SK-N-SH (cell line): ENCODE measurements at regions not wholly inside any gene's neighbourhood (a gene's known extent, or its start where the extent isn't known, plus 50 kb on each side); places are given as distances from the start of the nearest gene placed in this dataset.

Experiments
- CHD2 ChIP-seq: fragments of 150-350 bp; IDR thresholded peaks from 2 replicates; pipeline ENCODE4 v1.6.1; 2018; ENCODE audit warnings: low read length; ENCODE audit not compliant: partially characterized antibody
- CTCF ChIP-seq: fragments of 200-600 bp; sonication (generic); IDR thresholded peaks from 2 replicates; pipeline ENCODE4 v1.6.1; 2017; ENCODE audit warnings: antibody characterized with exemption, mild to moderate bottlenecking, moderate library complexity
- EP300 ChIP-seq, 2 experiments: IDR thresholded peaks; 2 replicates each; pipeline versions ENCODE4 v1.4.0 to v1.6.1; 2012; ENCODE audit warnings: borderline replicate concordance in 1 of 2, low read depth in 1 of 2, low read length in 1 of 2
- EZH2phosphoT487 ChIP-seq: fragments of 200-600 bp; sonication (generic); IDR thresholded peaks from 2 replicates; pipeline ENCODE4 v1.6.1; 2017; ENCODE audit warnings: low read depth, mixed run types, mild to moderate bottlenecking, antibody characterized with exemption, moderate library complexity, borderline replicate concordance
- JUND ChIP-seq: IDR thresholded peaks from 2 replicates; pipeline ENCODE4 v1.4.0; 2012
- MXI1 ChIP-seq: IDR thresholded peaks from 2 replicates; pipeline ENCODE4 v1.6.1; 2012; ENCODE audit warnings: mild to moderate bottlenecking, low read depth, low read length, improper control_type of control experiment
- POLR2AphosphoS5 ChIP-seq: IDR thresholded peaks from 2 replicates; pipeline ENCODE4 v1.6.1; 2012; ENCODE audit warnings: low read depth, low read length
- RAD21 ChIP-seq: IDR thresholded peaks from 2 replicates; pipeline ENCODE4 v1.6.1; 2012; ENCODE audit warnings: mild to moderate bottlenecking, low read length
- RFX5 ChIP-seq: IDR thresholded peaks from 2 replicates; pipeline ENCODE4 v1.6.1; 2012; ENCODE audit warnings: mild to moderate bottlenecking, improper control_type of control experiment, low read length
- ZBTB33 ChIP-seq: IDR thresholded peaks from 2 replicates; pipeline ENCODE4 v1.4.0; 2012; ENCODE audit warnings: low read depth, borderline replicate concordance

- TF ChIP-seq CTCF: no peak
- no peak for TF ChIP-seq RAD21
- TF ChIP-seq EZH2phosphoT487: no peak
- no peak for TF ChIP-seq ZBTB33
- no peak for TF ChIP-seq JUND
- TF ChIP-seq RFX5: no peak
- TF ChIP-seq POLR2AphosphoS5: no peak
- TF ChIP-seq MXI1: no peak
- TF ChIP-seq CHD2: no peak
- TF ChIP-seq EP300 (IDR thresholded peaks at IDR 0.05; ENCODE audit: borderline replicate concordance in 1 of 2, low read depth in 1 of 2, low read length in 1 of 2): no peak
Measured at GRCh38 chr22:48177631-48178030, 1415.2 kb downstream of the TBC1D22A start.
